Activated naive CD4-positive, alpha-beta T cell treated with anti-CD3 and anti-CD28 coated beads for 36 hours (primary cell): ENCODE measurements at regions not wholly inside any gene's neighbourhood (a gene's known extent, or its start where the extent isn't known, plus 50 kb on each side); places are given as distances from the start of the nearest gene placed in this dataset.

Source experiments
- CTCF ChIA-PET: fragments of 350-600 bp; sonication (Branson Sonifier 250); formaldehyde crosslinking; loops from one replicate; lab custom pipeline; 2021; ENCODE audit warnings: antibody characterized with exemption; lab: Charles Lee
- DNase-seq: peaks from one replicate; pipeline ENCODE4 v3.0.0-alpha.2; 2020
- H3K27ac Mint-ChIP-seq: one replicate; pipeline ENCODE4 v1.8.0; 2021; ENCODE audit warnings: mild to moderate bottlenecking, mixed read lengths
- H3K27me3 Mint-ChIP-seq: one replicate; pipeline ENCODE4 v1.8.0; 2021; ENCODE audit warnings: low read depth, mixed read lengths
- H3K36me3 Mint-ChIP-seq: one replicate; pipeline ENCODE4 v1.8.0; 2021; ENCODE audit warnings: low read depth, mixed read lengths
- H3K4me1 Mint-ChIP-seq: one replicate; pipeline ENCODE4 v1.8.0; 2021; ENCODE audit warnings: low read depth, mixed read lengths
- H3K4me3 Mint-ChIP-seq: one replicate; pipeline ENCODE4 v1.8.0; 2021; ENCODE audit warnings: mild to moderate bottlenecking, moderate library complexity, mixed read lengths
- H3K9me3 Mint-ChIP-seq: one replicate; pipeline ENCODE4 v1.8.0; 2021; ENCODE audit warnings: mixed read lengths
- intact Hi-C: fragments of 100-400 bp; cut with micrococcal nuclease; formaldehyde crosslinking; loops from one replicate; pipeline ENCODE4 v1.15.1; 2023

GRCh38 chr11:29959488-29959887, 57.3 kb downstream of the KCNA4 start:
- CTCF ChIA-PET, result no interaction called here
- no peaks in the 10 kb centered on the region for H3K27me3 Mint-ChIP-seq
- no peaks in the 10 kb centered on the region for H3K4me1 Mint-ChIP-seq
- H3K9me3 Mint-ChIP-seq, result peaks cover 4% of the 10 kb centered on the region
- no peaks in the 10 kb centered on the region for H3K36me3 Mint-ChIP-seq
- intact Hi-C loops, result no loop called here
- no peak for DNase-seq
- no peak overlapping the region for H3K4me3 Mint-ChIP-seq
- H3K27ac Mint-ChIP-seq, result no peak overlapping the region

- Mint-ChIP-seq H3K9me3 (peaks cover 13% of the 10 kb centered on the region), H3K4me3 (no peak overlapping the region), H3K36me3 (no peaks in the 10 kb centered on the region), H3K27ac (no peak overlapping the region), H3K4me1 (no peaks in the 10 kb centered on the region), H3K27me3 (no peaks in the 10 kb centered on the region)
- intact Hi-C loops, result no loop called here
- CTCF ChIA-PET, result no interaction called here
- DNase-seq, result no peak
Observed at GRCh38 chr11:29957431-29957830, 59.4 kb downstream of the KCNA4 start.

GRCh38 chr11:29956076-29956556, 60.7 kb downstream of the KCNA4 start:
- Mint-ChIP-seq H3K4me3 (no peak overlapping the region), H3K27ac (no peak overlapping the region), H3K9me3 (peaks cover 10% of the 10 kb centered on the region), H3K4me1 (no peaks in the 10 kb centered on the region), H3K27me3 (no peaks in the 10 kb centered on the region), H3K36me3 (no peaks in the 10 kb centered on the region)
- DNase-seq, result no peak
- CTCF ChIA-PET, result interaction anchor here (0.5 kb wide), 1 partner anchor 449 kb away, joined by 3 read pairs; no protein-coding TSS in a partner anchor
- intact Hi-C loops, result no loop called here

GRCh38 chr11:29943347-29943746, 73.5 kb downstream of the KCNA4 start:
- H3K4me1 Mint-ChIP-seq, result no peaks in the 10 kb centered on the region
- H3K4me3 Mint-ChIP-seq, result no peak overlapping the region
- peaks cover 1% of the 10 kb centered on the region for H3K9me3 Mint-ChIP-seq
- CTCF ChIA-PET, result interaction anchor here (0.6 kb wide), 1 partner anchor 699 kb away, joined by 3 read pairs; no protein-coding TSS in a partner anchor
- H3K27me3 Mint-ChIP-seq, result no peaks in the 10 kb centered on the region
- DNase-seq, result no peak
- no peaks in the 10 kb centered on the region for H3K36me3 Mint-ChIP-seq
- intact Hi-C loops, result no loop called here
- no peak overlapping the region for H3K27ac Mint-ChIP-seq

GRCh38 chr11:29937526-29937925, 79.3 kb downstream of the KCNA4 start:
- H3K27ac Mint-ChIP-seq, result no peak overlapping the region
- CTCF ChIA-PET, result no interaction called here
- no peak overlapping the region for H3K4me3 Mint-ChIP-seq
- no peaks in the 10 kb centered on the region for H3K36me3 Mint-ChIP-seq
- intact Hi-C loops, result no loop called here
- H3K4me1 Mint-ChIP-seq, result no peaks in the 10 kb centered on the region
- DNase-seq, result no peak
- no peaks in the 10 kb centered on the region for H3K27me3 Mint-ChIP-seq
- H3K9me3 Mint-ChIP-seq, result no peaks in the 10 kb centered on the region

- no peak overlapping the region for H3K4me3 Mint-ChIP-seq
- DNase-seq, result no peak
- peaks cover 2% of the 10 kb centered on the region for H3K9me3 Mint-ChIP-seq
- no peaks in the 10 kb centered on the region for H3K27me3 Mint-ChIP-seq
- CTCF ChIA-PET, result no interaction called here
- H3K36me3 Mint-ChIP-seq, result no peaks in the 10 kb centered on the region
- no peaks in the 10 kb centered on the region for H3K4me1 Mint-ChIP-seq
- no peak overlapping the region for H3K27ac Mint-ChIP-seq
- intact Hi-C loops, result no loop called here
Observed at GRCh38 chr11:29934115-29934638, 82.7 kb downstream of the KCNA4 start.

GRCh38 chr11:29916040-29916439, 100.8 kb downstream of the KCNA4 start:
- Mint-ChIP-seq H3K9me3 (peaks cover 3% of the 10 kb centered on the region), H3K4me3 (no peak overlapping the region), H3K36me3 (no peaks in the 10 kb centered on the region), H3K4me1 (no peaks in the 10 kb centered on the region), H3K27ac (no peak overlapping the region), H3K27me3 (no peaks in the 10 kb centered on the region)
- CTCF ChIA-PET, result no interaction called here
- intact Hi-C loops, result no loop called here
- DNase-seq, result no peak

GRCh38 chr11:29914203-29914930, 102.5 kb downstream of the KCNA4 start:
- no peak overlapping the region for H3K4me3 Mint-ChIP-seq
- DNase-seq, result no peak
- no peaks in the 10 kb centered on the region for H3K4me1 Mint-ChIP-seq
- H3K27me3 Mint-ChIP-seq, result no peaks in the 10 kb centered on the region
- H3K27ac Mint-ChIP-seq, result no peak overlapping the region
- H3K9me3 Mint-ChIP-seq, result peaks cover 3% of the 10 kb centered on the region
- CTCF ChIA-PET, result no interaction called here
- no peaks in the 10 kb centered on the region for H3K36me3 Mint-ChIP-seq
- intact Hi-C loops, result no loop called here

GRCh38 chr11:29913352-29913751, 103.5 kb downstream of the KCNA4 start:
- H3K27me3 Mint-ChIP-seq, result no peaks in the 10 kb centered on the region
- no peaks in the 10 kb centered on the region for H3K36me3 Mint-ChIP-seq
- CTCF ChIA-PET, result no interaction called here
- intact Hi-C loops, result no loop called here
- no peak for DNase-seq
- H3K4me3 Mint-ChIP-seq, result no peak overlapping the region
- no peaks in the 10 kb centered on the region for H3K4me1 Mint-ChIP-seq
- peaks cover 5% of the 10 kb centered on the region for H3K9me3 Mint-ChIP-seq
- no peak overlapping the region for H3K27ac Mint-ChIP-seq

- Mint-ChIP-seq H3K9me3 (peaks cover 4% of the 10 kb centered on the region), H3K4me3 (no peak overlapping the region), H3K36me3 (no peaks in the 10 kb centered on the region), H3K4me1 (no peaks in the 10 kb centered on the region), H3K27ac (no peak overlapping the region), H3K27me3 (no peaks in the 10 kb centered on the region)
- DNase-seq, result no peak
- CTCF ChIA-PET, result no interaction called here
- intact Hi-C loops, result no loop called here
Observed at GRCh38 chr11:29900382-29900781, 116.4 kb downstream of the KCNA4 start.

- intact Hi-C loops, result no loop called here
- H3K27me3 Mint-ChIP-seq, result no peaks in the 10 kb centered on the region
- no peak overlapping the region for H3K4me3 Mint-ChIP-seq
- no peaks in the 10 kb centered on the region for H3K4me1 Mint-ChIP-seq
- no peaks in the 10 kb centered on the region for H3K9me3 Mint-ChIP-seq
- no peak overlapping the region for H3K27ac Mint-ChIP-seq
- no peaks in the 10 kb centered on the region for H3K36me3 Mint-ChIP-seq
- DNase-seq, result no peak
- CTCF ChIA-PET, result no interaction called here
Observed at GRCh38 chr11:29879560-29879959, 137.3 kb downstream of the KCNA4 start.

GRCh38 chr11:29876192-29876591, 140.6 kb downstream of the KCNA4 start:
- Mint-ChIP-seq H3K36me3 (no peaks in the 10 kb centered on the region), H3K27ac (no peak overlapping the region), H3K4me3 (no peak overlapping the region), H3K9me3 (peaks cover 6% of the 10 kb centered on the region), H3K4me1 (no peaks in the 10 kb centered on the region), H3K27me3 (no peaks in the 10 kb centered on the region)
- intact Hi-C loops, result no loop called here
- CTCF ChIA-PET, result no interaction called here
- DNase-seq, result no peak

GRCh38 chr11:29847219-29847618, 169.6 kb downstream of the KCNA4 start:
- no peaks in the 10 kb centered on the region for H3K4me1 Mint-ChIP-seq
- H3K4me3 Mint-ChIP-seq, result no peak overlapping the region
- no peaks in the 10 kb centered on the region for H3K27me3 Mint-ChIP-seq
- peaks cover 3% of the 10 kb centered on the region for H3K9me3 Mint-ChIP-seq
- H3K27ac Mint-ChIP-seq, result no peak overlapping the region
- no peak for DNase-seq
- intact Hi-C loops, result no loop called here
- CTCF ChIA-PET, result no interaction called here
- no peaks in the 10 kb centered on the region for H3K36me3 Mint-ChIP-seq
